Activated naive CD8-positive, alpha-beta T cell treated with anti-CD3 and anti-CD28 coated beads for 36 hours (primary cell): ENCODE measurements at regions not wholly inside any gene's neighbourhood (a gene's known extent, or its start where the extent isn't known, plus 50 kb on each side); places are given as distances from the start of the nearest gene placed in this dataset.
"Not testable (repeated sequence)": the region's sequence is repeated elsewhere in the genome, so short reads cannot be mapped to it uniquely, and the experiment has no call there.

Experiments used
- DNase-seq: peaks from one replicate; pipeline ENCODE4 v3.0.0; 2021
- H3K27ac Mint-ChIP-seq: one replicate; pipeline ENCODE4 v1.8.0; 2022; ENCODE audit warnings: mild to moderate bottlenecking, moderate library complexity, mixed read lengths
- H3K27me3 Mint-ChIP-seq: one replicate; pipeline ENCODE4 v1.8.0; 2022; ENCODE audit warnings: mild to moderate bottlenecking, mixed read lengths
- H3K36me3 Mint-ChIP-seq: one replicate; pipeline ENCODE4 v1.8.0; 2021; ENCODE audit warnings: mild to moderate bottlenecking, mixed read lengths
- H3K4me1 Mint-ChIP-seq: one replicate; pipeline ENCODE4 v1.8.0; 2021; ENCODE audit warnings: mixed read lengths
- H3K4me3 Mint-ChIP-seq: one replicate; pipeline ENCODE4 v1.8.0; 2022; ENCODE audit warnings: mild to moderate bottlenecking, moderate library complexity, mixed read lengths
- H3K9me3 Mint-ChIP-seq: one replicate; pipeline ENCODE4 v1.8.0; 2022; ENCODE audit warnings: mixed read lengths

DNA sequence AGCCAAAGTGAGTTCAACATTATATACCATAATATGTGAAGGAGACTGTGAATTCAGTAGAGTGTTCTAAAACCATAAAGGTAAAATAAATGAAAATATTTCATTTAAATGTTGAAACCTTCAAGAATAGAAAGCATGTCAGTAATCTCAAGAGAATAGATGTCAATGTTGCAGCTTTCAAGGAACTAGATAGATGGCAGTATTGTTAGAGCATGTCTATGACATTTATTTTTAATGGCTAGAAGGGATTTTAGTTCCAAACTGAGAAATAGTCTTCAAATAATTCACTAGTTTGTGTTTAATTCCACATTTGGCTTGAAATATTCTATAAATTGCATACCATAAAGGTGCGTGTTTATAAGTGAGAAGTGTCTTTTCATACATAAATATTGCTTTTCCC, 326.5 kb downstream of the FLRT2 start:
- H3K4me3 Mint-ChIP-seq = no peak overlapping the region
- H3K9me3 Mint-ChIP-seq = no peaks in the 10 kb centered on the region
- H3K27ac Mint-ChIP-seq = no peak overlapping the region
- H3K4me1 Mint-ChIP-seq = no peaks in the 10 kb centered on the region
- H3K36me3 Mint-ChIP-seq = no peaks in the 10 kb centered on the region
- H3K27me3 Mint-ChIP-seq = no peaks in the 10 kb centered on the region
- DNase-seq = no peak

GRCh38 chr14:85853996-85854526, 324.1 kb downstream of the FLRT2 start:
- Mint-ChIP-seq H3K4me3 (no peak overlapping the region), H3K9me3 (no peaks in the 10 kb centered on the region), H3K27me3 (no peaks in the 10 kb centered on the region), H3K4me1 (no peaks in the 10 kb centered on the region), H3K36me3 (no peaks in the 10 kb centered on the region), H3K27ac (no peak overlapping the region)
- DNase-seq = no peak

DNA sequence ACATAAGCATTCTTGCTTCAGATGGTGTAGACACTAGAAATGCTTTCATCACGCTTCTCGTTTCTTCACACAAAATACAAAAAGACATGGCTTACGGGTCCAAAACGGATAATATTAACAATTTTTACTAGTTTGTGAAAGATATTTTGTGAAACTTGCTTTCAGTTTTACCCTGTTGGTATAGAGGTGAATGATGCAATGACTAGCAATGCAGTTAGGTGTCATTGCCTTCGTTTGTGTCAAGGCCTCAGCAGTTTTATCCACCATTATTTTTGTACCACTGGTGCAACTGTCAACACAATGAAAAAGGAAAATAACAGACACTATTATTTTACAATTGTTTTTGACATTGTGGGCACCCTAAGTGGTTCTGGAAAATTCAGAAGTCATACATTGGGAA, 323.0 kb downstream of the FLRT2 start:
- Mint-ChIP-seq H3K9me3 (no peaks in the 10 kb centered on the region), H3K4me3 (no peak overlapping the region), H3K27me3 (no peaks in the 10 kb centered on the region), H3K27ac (no peak overlapping the region), H3K4me1 (no peaks in the 10 kb centered on the region), H3K36me3 (no peaks in the 10 kb centered on the region)
- DNase-seq = no peak

GRCh38 chr14:85852123-85852522, 322.2 kb downstream of the FLRT2 start:
- H3K4me3 Mint-ChIP-seq, H3K9me3 Mint-ChIP-seq, H3K27me3 Mint-ChIP-seq, H3K4me1 Mint-ChIP-seq, H3K27ac Mint-ChIP-seq, H3K36me3 Mint-ChIP-seq, DNase-seq: not testable (repeated sequence)

GRCh38 chr14:85830549-85830948, 300.6 kb downstream of the FLRT2 start:
- H3K27me3 Mint-ChIP-seq, H3K27ac Mint-ChIP-seq, H3K4me1 Mint-ChIP-seq, H3K9me3 Mint-ChIP-seq, DNase-seq, H3K4me3 Mint-ChIP-seq, H3K36me3 Mint-ChIP-seq: not testable (repeated sequence)

GRCh38 chr14:85829601-85830000, 299.7 kb downstream of the FLRT2 start:
- not testable (repeated sequence) for H3K36me3 Mint-ChIP-seq, DNase-seq, H3K27ac Mint-ChIP-seq, H3K4me1 Mint-ChIP-seq, H3K9me3 Mint-ChIP-seq, H3K4me3 Mint-ChIP-seq, H3K27me3 Mint-ChIP-seq

DNA sequence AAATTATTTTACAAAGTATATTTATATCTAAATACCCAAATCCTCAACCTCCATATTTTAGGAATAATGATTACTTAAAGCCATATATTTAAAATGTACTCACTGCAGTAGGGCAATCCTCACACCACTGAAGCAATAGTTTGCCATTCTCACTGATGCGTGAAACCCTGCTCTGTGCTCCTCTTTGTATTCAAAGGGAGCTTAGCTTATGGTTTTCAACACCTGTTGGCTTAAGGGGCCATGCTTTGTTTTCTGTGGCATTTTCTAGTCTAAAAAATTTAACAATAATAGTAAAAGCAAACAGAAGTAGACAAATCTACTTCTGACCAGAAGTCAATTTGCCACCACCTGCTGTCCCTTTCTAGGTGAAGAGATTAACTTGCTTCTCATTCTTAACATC, 294.6 kb downstream of the FLRT2 start:
- no peak overlapping the region for H3K27ac Mint-ChIP-seq
- H3K4me1 Mint-ChIP-seq = no peaks in the 10 kb centered on the region
- H3K27me3 Mint-ChIP-seq = no peaks in the 10 kb centered on the region
- DNase-seq = no peak
- no peak overlapping the region for H3K4me3 Mint-ChIP-seq
- no peaks in the 10 kb centered on the region for H3K9me3 Mint-ChIP-seq
- H3K36me3 Mint-ChIP-seq = no peaks in the 10 kb centered on the region

GRCh38 chr14:85822236-85822635, 292.3 kb downstream of the FLRT2 start:
- Mint-ChIP-seq H3K4me3 (no peak overlapping the region), H3K27me3 (no peaks in the 10 kb centered on the region), H3K36me3 (no peaks in the 10 kb centered on the region), H3K4me1 (no peaks in the 10 kb centered on the region), H3K9me3 (no peaks in the 10 kb centered on the region), H3K27ac (no peak overlapping the region)
- no peak for DNase-seq

DNA sequence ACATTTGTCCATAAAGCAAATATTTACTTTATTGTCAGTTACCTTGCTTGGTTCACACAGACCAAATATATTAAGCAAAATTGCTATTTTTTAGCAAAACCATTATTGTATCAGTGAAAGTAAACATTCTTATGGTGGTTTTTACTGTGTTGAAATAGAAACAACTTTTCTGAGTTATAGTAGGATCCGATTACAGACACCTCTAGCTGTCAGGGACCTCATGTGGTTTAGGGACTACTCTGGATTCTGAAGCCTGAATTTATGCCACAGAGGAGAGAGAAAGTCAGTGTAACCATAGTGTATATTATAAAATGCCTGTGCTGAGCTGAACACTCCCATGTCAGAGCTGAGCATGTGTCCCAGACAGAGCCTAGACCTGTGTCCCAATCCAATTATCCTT, 287.5 kb downstream of the FLRT2 start:
- Mint-ChIP-seq H3K27me3 (no peaks in the 10 kb centered on the region), H3K4me1 (peaks cover 2% of the 10 kb centered on the region), H3K4me3 (no peak overlapping the region), H3K9me3 (no peaks in the 10 kb centered on the region), H3K36me3 (no peaks in the 10 kb centered on the region), H3K27ac (no peak overlapping the region)
- DNase-seq = no peak

DNA sequence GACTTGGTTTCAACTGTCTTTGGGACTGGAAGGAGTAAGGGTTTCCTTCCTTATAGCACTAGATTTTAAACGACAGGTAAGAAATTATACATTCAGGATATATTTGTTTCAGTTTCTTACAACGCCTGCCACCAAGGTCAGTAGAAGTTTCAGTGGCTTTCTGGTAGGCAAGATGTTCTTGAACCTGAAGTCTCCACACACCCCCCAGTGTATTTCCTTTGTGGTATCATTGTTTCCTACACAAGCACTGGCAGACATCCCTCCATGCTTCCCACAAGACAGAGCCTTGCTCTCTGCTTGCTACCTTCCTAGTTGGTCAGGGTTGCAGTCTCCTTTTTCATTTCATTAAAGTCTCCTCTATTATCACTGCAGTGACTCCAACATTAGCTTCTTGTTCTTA, 283.1 kb downstream of the FLRT2 start:
- no peaks in the 10 kb centered on the region for H3K36me3 Mint-ChIP-seq
- H3K27me3 Mint-ChIP-seq = peaks cover 9% of the 10 kb centered on the region
- no peaks in the 10 kb centered on the region for H3K9me3 Mint-ChIP-seq
- H3K4me1 Mint-ChIP-seq = peaks cover 2% of the 10 kb centered on the region
- H3K4me3 Mint-ChIP-seq = no peak overlapping the region
- no peak overlapping the region for H3K27ac Mint-ChIP-seq
- no peak for DNase-seq

GRCh38 chr14:85811340-85811739, 281.4 kb downstream of the FLRT2 start:
- Mint-ChIP-seq H3K4me3 (no peak overlapping the region), H3K27ac (no peak overlapping the region), H3K4me1 (peaks cover 2% of the 10 kb centered on the region), H3K36me3 (no peaks in the 10 kb centered on the region), H3K9me3 (peaks cover 1% of the 10 kb centered on the region), H3K27me3 (peaks cover 9% of the 10 kb centered on the region)
- DNase-seq = no peak

DNA sequence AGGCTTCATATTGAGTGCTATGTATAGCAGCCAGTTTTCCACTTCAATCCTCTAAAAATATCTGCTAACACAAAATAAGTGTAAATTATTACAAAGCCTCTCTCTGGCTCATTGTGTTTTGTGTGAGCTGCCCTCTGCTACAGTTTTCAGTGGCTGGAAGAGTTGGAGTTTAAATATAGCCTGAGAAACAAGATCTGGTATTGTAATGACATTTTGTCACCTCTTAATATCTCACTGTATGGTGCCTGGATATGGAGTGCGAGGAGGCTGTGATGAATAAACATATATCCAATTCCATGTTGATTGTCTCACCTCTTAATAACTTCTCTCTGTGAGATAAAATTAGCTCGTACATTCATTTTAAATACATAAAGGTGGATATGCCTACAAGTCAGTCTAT, 269.7 kb downstream of the FLRT2 start:
- H3K9me3 Mint-ChIP-seq = peaks cover 2% of the 10 kb centered on the region

GRCh38 chr14:85798856-85799255, 268.9 kb downstream of the FLRT2 start:
- Mint-ChIP-seq H3K36me3 (no peaks in the 10 kb centered on the region), H3K4me3 (no peak overlapping the region), H3K27ac (no peak overlapping the region), H3K9me3 (peaks cover 2% of the 10 kb centered on the region), H3K27me3 (peaks cover 4% of the 10 kb centered on the region), H3K4me1 (no peaks in the 10 kb centered on the region)
- DNase-seq = no peak

More for the DNA sequence above, 269.7 kb downstream of the FLRT2 start:
- Mint-ChIP-seq H3K4me1 (no peaks in the 10 kb centered on the region), H3K4me3 (no peak overlapping the region), H3K27me3 (peaks cover 4% of the 10 kb centered on the region), H3K27ac (no peak overlapping the region), H3K36me3 (no peaks in the 10 kb centered on the region)
- no peak for DNase-seq

DNA sequence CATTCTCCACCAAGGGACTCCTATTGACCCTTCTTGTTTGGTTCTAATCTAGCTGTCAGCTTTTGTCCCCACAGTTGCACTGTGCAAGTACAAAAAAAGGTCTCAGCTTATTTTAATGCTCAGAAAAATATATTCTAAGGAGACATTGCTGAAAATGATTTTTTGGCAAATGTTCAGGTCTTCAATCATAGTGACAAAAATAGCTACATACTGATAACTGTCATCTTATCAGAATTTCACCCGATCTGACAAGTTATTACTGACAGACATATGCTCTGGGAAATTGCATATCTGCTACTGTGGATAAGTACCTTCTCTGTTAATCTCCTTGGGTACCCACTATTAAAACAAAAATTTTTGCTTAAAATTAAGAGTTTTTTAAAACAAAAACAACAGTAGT, 263.6 kb downstream of the FLRT2 start:
- Mint-ChIP-seq H3K27ac (no peak overlapping the region), H3K4me1 (peaks cover 11% of the 10 kb centered on the region), H3K36me3 (no peaks in the 10 kb centered on the region), H3K4me3 (no peak overlapping the region), H3K9me3 (no peaks in the 10 kb centered on the region), H3K27me3 (peaks cover 12% of the 10 kb centered on the region)
- no peak for DNase-seq

GRCh38 chr14:85789506-85789905, 259.6 kb downstream of the FLRT2 start:
- H3K36me3 Mint-ChIP-seq = no peaks in the 10 kb centered on the region
- no peaks in the 10 kb centered on the region for H3K9me3 Mint-ChIP-seq
- H3K4me3 Mint-ChIP-seq = no peak overlapping the region
- H3K27me3 Mint-ChIP-seq = peaks cover 8% of the 10 kb centered on the region
- no peak overlapping the region for H3K27ac Mint-ChIP-seq
- no peak for DNase-seq
- peaks cover 11% of the 10 kb centered on the region for H3K4me1 Mint-ChIP-seq

GRCh38 chr14:85788470-85789233, 258.7 kb downstream of the FLRT2 start:
- H3K27ac Mint-ChIP-seq = no peak overlapping the region
- DNase-seq = no peak
- H3K9me3 Mint-ChIP-seq = no peaks in the 10 kb centered on the region
- H3K4me3 Mint-ChIP-seq = no peak overlapping the region
- peaks cover 12% of the 10 kb centered on the region for H3K27me3 Mint-ChIP-seq
- H3K4me1 Mint-ChIP-seq = peaks cover 11% of the 10 kb centered on the region
- H3K36me3 Mint-ChIP-seq = no peaks in the 10 kb centered on the region
